GM21526 (cell line): ENCODE measurements at regions not wholly inside any gene's neighbourhood (a gene's known extent, or its start where the extent isn't known, plus 50 kb on each side); places are given as distances from the start of the nearest gene placed in this dataset.
"Not testable (repeated sequence)": the region's sequence is repeated elsewhere in the genome, so short reads cannot be mapped to it uniquely, and the experiment has no call there.

Experiments used
- ATAC-seq: cut with Tn5 transposase; IDR thresholded peaks from one replicate; pipeline ENCODE4 v1.9.1; 2021; ENCODE audit warnings: moderate library complexity; ENCODE audit not compliant: unreplicated experiment, low FRiP score

DNA sequence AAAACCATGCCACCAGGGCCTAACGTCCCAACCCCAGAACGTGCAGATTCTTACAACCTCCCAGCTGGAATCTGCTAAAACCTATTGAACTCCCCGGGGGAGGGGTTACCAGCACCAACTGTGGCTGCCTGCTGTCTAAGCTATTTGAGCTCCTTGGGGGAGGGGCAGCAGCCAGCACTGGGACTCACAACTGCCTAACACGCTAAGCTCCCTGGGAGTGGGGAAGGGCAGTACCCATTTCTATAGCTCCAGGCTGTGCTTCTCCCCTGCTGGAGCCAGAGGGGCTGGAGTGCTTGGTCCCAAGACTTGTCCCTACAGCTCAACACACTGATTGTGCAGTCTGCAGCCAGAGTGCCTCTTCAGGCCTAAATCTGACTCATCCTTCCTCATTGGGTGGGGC is 459.8 kb upstream of the FGF16 start:
- ATAC-seq, result no peak

DNA sequence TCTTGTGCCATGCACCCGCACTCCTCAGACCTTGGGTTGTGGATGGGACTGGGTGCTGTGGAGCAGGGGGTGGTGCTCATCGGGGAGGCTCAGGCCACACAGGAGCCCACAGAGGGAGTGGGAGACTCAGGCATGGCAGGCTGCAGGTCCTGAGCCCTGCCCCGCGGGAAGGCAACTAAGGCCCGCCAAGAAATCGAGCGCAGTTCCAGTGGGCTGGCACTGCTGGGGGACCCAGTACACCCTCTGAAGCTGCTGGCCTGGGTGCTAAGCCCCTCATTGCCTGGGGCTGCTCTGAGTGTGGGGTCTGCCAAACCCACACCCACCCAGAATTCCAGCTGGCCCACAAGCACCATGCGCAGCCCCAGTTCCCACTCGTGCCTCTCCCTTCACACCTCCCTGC is 450.5 kb upstream of the FGF16 start:
- no peak for ATAC-seq

DNA sequence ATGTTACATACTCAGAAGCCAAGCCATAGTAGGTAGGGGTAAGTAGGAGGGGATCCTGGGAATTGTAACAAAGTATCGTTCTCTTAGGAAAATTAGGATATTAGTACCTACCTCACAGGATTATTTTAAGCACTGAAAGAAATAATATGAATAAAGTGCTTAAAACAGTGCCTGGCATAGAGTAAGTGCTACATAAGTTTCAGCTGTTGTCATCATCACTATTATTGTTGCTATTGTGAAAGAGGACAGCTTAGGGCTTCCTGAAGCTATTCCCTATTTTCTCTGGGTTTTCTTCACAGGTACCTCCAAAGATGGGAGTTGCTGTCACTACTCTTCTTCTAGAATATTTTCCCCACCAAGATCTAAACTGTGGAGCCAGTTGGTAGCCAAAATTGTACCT is 443.7 kb upstream of the FGF16 start:
- ATAC-seq, result no peak

DNA sequence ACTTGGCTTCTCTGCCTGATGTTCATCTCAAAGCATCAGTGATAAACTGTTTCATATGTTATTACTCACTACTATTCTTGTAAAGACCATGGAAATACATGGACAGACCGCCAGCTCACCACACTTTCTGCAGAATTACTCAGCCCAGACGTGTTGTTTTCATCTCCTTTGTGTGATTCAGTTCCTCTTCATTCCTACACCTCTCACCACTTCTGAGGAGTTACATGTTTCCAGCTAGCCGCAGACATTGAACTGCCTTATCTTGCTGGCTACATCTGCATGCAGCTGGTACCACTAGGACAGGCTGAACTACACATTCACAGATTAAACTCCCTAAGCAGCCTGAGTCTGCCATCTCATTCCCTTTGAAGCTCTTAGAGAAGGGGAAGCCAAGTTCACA is 443.2 kb upstream of the FGF16 start:
- no peak for ATAC-seq

DNA sequence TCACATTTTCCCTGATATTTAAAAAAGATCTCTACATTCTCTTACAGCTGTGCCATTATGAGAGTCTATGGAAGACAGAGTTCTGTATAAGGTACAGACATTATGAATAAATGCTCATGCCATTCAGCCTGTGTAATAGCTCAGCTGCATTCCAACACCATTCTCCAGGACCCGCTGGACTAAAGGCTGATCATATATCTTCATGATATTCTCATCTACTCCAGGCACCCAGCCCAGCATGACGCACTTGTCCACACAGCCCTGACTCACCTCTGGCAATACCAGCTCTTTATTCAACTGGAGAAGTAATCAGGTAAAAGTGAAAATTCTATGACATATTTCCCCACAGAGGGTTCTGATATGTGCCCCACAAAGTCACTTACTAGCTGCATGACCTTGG is 437.5 kb upstream of the FGF16 start:
- no peak for ATAC-seq

DNA sequence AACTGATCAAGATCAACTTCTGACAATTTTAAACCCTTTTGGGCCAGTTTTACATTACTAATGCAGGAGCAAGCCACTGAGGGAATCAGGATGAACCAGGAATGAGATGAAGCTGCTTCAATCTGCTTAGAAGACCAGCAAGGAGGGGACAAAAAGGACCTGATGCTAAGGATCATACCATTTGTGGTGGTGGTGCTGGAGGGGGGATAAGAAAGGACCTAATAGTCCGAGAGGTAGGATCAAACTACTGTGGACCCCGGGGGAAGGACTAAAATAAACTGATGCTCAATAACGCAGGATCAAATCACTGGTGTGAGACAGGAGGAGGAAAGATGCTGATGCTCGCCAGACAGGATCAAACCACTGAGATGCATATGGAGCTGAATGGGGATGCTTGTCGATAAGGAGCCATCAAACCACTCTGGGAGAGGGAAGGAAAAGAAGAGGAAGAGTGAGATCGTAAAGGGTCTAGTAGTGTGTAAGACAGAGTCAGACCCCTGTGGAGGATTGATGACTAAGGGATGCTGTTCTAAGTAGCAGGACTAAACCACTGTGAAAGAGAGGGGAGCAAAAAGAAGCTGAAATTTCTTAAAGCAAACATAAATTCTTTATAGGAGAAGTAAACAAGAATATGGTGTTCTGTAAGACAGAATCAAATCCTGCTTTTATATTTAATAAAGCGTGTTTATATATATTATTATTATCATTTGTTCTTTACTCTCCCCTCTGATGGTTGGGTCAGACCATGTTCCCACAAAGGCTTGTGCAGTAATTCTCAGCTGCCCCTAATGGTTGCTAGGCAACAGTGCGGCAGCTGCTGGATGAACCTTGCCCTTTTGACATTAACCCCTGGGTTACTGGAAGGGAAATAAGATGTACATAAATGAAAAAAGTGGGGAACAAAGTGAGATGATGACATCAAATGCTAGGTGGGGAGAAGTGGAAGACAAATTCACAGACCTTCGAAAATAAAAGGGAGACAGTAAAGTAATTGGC is 432.5 kb upstream of the FGF16 start:
- ATAC-seq, result no peak

DNA sequence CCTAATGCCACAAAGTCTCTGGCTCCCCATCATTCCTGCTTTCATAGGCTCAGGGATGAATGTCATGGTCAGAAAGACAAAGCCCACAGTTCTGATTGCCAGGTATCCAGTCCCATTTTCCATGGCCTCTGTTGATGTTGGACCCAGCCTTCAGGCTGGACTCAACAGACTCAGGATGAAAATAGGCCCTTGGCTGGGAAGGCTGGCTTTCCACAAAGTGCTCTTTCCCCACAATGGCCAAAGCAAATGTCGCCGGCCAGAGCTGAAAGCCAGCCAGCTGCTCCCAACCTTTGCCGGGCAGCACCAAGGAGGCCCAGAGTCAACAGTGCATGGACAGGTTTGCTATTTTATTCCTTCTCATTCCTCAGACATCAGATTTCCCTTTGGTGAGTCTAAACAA is 430.1 kb upstream of the FGF16 start:
- ATAC-seq, result no peak

DNA sequence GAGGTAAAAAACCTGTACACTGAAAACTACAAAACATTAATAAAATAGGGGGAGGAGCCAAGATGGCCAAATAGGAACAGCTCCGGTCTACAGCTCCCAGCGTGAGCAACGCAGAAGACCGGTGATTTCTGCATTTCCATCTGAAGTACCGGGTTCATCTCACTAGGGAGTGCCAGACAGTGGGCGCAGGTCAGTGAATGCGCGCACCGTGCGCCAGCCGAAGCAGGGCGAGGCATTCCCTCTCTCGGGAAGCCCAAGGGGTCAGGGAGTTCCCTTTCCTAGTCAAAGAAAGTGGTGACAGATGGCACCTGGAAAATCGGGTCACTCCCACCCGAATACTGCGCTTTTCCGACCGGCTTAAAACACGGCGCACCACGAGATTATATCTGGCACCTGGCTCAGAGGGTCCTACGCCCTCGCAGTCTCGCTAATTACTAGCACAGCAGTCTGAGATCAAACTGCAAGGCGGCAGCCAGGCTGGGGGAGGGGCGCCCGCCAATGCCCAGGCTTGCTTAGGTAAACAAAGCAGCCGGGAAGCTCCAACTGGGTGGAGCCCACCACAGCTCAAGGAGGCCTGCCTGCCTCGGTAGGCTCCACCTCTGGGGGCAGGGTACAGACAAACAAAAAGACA is 400.9 kb upstream of the FGF16 start:
- not testable (repeated sequence) for ATAC-seq

DNA sequence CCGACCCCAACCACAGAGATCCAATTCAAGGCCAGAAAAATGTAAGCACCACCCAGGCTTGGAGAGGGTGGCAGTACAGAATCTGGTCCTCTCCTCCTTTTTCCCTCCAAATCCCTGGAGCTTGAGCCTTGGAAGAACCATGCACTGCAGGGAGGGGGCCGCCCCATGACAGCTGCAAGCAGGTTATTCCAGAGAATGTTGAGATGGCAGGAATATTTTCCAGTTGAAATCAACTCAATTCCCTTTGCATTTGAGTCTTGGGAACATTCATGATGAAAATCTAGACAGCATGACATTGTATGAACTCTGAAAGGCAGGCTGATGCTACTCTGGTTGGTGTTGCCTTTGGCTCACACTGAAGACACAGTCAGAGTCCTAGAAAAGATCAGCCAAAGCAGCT is 386.6 kb upstream of the FGF16 start:
- no peak for ATAC-seq

DNA sequence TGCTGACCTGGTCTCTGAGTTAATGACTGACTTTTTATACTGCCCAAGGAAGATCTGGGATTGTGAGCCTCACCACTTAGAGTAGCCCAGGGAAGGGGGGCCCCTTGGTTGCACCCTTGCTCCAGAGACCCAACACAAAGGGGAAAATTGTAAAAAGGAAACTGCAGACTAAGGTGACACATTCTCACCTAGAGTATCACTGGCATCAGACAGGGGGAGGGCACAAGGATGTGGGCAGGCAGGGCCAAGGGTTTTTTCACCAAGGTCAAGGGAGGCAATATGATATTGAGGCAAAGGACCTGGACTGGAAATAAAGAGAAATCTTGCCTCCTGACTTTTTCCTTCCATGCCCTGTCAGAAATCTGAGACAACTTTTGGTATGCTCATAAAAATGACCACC is 386.2 kb upstream of the FGF16 start:
- no peak for ATAC-seq

DNA sequence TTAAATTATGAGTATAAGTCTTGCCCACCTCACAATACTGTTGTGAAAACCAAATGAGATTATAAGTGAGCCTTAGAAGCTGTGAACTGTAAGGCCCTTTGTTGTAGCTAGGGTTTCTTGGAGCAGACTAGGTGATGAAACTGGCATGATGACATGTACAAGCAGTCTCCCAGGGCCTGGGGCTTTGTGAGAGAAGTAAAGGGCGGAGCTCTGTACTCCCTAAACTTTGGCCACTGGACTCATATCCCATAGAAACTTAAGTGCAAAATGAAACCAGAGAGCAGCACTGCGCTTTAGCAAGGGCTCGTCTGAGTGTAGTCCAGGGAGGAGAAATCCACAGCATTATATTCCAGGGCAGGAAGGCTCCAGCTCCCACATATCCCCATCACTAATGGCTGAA is 385.6 kb upstream of the FGF16 start:
- ATAC-seq, result no peak

DNA sequence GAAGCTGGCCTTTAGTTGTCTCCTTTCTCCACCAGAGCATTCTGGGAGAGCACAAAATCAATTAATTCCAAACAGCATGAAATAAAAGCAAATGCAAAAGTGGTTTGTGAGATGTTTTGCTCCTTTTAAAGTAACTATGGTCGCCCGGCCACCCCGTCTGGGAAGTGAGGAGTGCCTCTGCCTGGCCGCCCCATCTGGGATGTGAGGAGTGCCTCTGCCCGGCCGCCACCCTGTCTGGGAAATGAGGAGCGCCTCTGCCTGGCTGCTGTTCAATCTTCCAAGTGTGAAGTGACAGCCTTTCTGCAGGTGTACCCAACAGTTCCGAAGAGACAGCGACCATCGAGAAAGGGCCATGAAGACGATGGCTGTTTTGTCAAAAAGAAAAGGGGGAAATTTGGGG is 381.3 kb upstream of the FGF16 start:
- ATAC-seq, result no peak

DNA sequence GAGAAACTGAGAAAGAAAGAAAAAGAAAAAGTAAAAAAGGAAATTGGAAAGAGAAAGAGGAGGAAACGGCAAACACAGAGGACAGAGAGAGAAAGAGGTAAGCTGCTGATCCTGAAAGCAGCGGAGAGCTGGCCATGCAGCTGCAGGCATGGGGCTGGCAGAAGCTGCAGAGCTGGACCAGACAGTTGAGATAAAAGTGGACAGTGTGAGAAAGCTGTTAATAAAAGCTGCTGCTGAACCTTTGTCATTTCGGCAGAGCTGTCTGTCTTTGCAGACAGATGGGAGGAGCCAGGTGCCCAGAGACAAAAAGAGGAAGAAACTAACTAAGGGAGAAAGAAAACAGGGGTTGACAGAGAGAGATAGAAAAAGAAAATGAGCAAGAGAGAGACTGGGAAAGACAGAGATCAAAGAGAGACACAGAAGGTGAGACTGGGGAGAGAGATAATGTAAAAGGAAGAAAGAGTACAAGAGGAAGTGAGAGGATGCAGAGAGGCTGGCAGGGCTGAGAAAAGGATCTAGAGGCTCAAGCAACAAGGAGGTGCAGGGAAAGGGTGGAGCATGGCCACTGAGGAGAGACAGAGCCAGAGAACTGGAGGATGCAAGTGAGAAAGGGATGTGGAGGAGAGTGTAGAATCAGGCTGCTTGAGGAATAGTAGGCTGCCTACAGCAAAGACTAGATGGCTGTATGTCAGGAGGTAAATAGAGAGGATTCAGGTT is 376.8 kb upstream of the FGF16 start:
- peak; percentile 52 for ATAC-seq

DNA sequence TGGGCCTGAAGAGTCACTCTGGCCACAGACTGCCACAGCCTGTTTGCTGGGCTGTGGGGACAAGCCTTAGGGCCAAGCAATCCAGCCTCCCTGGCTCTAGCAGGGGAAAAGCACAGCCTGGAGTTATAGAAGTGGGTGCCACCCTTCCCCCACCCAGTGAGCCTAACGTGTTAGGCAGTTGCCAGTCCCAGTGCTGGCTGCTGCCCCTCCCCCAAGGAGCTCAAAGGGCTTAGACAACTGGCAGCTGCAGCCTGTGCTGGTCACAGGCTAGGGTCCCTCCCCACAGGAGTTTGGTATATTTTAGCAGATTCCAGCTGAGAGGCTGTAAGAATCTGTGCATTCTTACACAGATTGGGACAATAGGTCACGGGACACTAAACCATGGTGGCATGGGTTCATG is 370.3 kb upstream of the FGF16 start:
- no peak for ATAC-seq

DNA sequence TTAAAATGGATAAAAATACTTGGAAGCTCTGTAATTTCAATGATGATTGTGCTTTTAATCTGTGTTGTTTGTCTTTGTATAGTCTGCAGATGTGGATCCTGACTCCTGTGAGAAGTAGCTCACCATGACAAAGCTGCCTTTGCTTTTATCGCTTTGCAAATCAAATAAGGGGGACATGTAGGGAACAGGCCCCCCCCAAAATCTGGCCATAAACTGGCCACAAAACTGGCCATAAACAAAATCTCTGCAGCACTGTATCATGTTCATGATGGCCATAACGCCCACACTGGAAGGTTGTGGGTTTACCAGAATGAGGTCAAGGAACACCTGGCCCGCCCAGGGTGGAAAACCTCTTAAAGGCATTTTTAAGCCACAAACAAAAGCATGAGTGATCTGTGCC is 366.0 kb upstream of the FGF16 start:
- ATAC-seq, result not testable (repeated sequence)

DNA sequence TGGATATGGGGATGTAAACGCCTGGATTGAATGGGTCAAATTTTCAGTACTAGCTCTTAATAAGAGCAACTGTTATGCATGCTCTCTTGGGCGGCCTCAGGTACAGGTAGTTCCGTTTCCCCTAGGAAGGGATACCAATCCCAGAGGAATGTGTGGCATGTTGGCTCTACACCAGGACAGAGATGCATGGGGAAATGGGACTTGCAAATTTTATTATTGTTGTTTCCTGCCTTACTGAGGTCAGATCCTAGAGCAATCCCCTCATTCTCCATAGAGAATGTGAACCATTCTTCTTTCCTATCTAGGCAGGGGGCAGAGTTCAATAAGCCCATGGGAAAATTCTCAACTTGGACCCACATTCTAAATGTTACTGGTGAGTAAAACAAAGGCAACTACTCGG is 361.8 kb upstream of the FGF16 start:
- ATAC-seq, result no peak

DNA sequence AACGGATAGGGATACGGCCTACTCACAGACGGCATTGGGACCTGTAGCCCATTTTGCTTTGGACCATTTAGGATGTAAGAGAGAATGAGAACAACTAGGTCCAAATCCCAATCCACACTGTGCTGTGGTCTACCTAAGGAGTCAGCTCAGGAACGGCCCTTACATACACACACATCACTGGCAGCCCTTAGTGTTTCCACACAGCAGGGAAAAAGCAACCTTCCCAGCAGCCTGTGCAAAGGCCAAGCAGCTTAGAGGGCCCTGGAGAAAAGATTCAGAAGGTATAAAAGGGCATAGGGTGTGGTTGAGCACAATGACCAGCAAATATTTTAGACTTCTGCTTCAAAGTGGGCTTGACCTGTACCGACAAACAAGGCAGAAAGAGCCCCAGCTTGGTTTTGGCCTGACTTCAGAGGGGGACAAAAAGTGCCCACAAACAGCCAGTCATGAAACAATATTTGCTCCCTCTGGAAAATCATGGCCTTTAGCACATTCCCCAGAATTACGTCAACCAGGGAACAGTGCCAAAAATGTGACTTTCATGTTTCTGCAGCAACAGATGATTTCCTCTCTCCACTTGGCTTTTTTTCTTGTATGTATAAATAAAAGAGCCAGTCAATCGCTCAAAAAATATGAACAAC is 359.5 kb upstream of the FGF16 start:
- no peak for ATAC-seq

DNA sequence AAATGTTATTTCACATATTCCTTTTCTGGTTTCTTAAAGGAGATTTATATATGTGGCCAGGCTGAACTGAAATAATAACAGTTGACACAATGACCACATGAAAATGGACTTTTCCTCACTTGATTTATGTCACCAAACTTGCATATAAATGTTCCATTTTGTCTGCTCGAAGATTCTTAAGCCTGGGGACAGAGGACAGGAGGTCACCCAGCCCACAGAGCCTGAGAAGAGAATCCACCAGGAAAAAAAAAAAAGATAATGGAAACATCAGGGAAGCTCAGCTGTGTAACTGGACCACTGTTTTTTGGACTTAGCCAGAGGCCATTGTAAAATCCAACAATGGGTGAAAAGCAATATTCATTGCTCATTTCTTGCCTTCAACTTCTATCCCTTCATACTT is 359.0 kb upstream of the FGF16 start:
- ATAC-seq, result no peak

DNA sequence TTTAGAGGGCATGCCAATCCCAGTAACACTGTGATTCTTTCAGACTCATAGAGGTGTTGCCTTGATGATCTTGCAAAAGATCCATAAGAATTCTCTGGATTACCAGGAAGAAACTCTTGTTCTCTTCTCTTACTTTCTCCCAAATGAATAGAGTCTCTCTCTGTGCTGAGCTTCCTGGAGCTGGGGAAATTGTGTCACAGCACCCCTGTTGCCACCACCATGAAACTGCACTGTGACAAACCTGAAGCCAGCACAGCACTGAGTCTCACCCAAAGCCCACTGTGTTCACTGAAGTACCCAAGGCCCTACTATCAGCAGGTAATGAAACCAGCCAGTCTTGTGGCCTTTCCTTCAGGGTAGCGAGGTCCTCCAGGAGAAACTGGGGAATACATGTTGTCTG is 332.7 kb upstream of the FGF16 start:
- no peak for ATAC-seq

DNA sequence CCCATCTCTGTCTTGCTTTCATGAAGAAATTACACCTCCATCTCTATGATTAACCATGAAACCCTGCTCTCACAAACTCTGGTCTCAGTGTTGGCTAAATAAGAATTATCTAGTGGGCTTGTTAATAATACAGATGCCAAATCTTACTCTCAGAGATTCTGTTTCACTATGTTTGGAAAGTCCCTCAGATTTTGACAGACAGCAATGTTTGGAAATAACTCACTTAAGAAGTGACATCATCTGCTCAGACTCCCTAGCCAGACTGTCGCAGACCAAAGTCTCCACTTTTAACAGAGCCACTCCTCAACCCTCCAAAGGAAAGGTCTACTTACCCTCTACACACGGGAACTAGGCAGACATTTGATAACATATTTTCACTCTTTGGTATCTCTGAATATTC is 328.5 kb upstream of the FGF16 start:
- ATAC-seq, result no peak

DNA sequence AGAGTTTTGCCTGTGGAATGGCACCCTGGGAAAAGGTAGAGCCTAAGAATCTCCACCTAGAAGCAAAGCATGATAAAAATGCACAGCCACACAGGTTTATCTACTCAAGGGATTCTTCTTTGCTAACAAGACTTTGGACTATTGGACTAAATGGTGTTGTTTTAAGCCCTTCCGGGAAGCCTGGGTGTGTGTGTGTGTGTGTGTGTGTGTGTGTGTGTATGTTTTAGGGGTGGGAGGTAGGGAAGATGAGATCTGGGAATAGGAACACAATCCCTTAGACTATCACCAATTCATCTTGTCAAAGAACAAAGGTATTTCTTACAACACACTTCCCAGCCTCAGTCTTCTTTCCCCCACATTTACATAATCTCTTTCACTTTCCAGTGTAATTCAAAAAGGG is 327.5 kb upstream of the FGF16 start:
- no peak for ATAC-seq
